ENCODE measurements at regions not wholly inside any gene's neighbourhood (a gene's known extent, or its start where the extent isn't known, plus 50 kb on each side); places are given as distances from the start of the nearest gene placed in this dataset.
A peak's percentile ranks its signal among the peaks of the same experiment; 100 is the strongest.

DNA sequence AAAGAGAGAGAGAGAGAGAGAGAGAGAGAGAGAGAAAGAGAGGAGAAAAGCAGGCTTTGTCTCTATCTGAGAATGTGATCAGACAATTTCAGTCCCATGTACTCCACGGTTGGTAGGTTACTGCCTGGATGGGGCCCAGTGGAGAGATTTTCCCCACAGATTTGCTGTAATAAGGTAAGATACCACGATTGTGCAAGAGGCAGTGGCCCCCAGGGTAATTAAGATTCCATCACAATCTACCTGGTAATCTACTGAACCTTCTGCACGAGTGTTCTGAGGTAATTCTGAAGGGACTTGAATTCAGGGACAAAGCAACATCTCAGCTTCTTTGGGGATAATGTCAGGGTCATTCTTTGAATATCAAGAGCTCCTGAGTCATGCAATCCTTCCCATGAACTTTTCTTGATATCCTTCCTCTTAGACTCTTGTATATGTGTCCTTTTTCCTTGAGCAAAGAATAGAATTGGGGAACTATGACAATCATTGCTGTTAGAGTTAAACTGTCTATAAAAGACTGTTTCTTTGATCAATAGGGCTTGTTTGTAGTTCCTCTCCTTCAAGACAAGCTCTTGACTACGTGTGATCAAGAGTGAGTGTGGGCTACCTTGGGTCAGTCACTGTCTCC is 306.6 kb downstream of the MAF start:
- DNase-seq, result no peak

GRCh38 chr16:79288066-79288465 is 312.5 kb downstream of the MAF start:
- no peak for DNase-seq

GRCh38 chr16:79287424-79287917 is 313.1 kb downstream of the MAF start:
- no peak for DNase-seq

DNA sequence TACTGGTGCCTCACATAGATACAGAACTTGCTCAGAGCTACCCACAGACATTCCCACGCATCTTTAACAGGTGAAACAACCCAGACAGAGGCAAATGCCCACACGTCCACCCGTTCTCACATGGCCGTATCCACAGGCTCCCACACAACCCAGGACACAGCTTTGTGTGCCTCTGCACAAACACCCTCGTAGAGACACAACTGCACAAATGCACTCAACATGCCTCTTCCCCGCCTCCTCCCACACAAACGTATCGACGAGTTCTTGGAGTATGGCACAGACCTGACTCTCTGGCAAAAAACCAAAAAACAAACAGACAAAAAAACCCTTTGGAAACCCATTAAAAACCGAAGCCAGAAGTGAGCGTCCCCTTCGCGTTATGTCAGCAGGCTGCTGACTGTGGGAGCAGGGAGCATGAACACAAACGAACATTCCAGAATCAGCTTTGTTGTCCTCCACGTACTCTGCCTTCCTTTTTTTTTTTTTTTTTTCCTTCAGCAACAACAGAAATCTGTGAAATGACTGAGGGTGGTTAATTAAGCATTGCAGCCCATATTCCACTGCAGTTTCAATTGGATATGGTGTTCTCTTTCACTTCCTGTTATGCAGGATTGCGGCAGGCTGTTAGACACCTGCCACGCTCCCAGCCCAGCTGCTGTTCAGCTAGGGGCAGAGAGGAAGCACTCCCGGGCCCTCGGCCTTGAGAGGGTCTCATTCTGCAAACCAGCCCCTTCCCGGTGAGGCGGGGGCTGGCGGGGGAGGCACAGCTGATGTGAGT is 313.7 kb downstream of the MAF start:
- peak in 1 of 2 donors; percentile 12 for DNase-seq

- no peak for DNase-seq
These were observed 315.8 kb downstream of the MAF start for GRCh38 chr16:79284766-79285165.

- DNase-seq, result no peak
These were observed 317.0 kb downstream of the MAF start for GRCh38 chr16:79283578-79283977.

DNA sequence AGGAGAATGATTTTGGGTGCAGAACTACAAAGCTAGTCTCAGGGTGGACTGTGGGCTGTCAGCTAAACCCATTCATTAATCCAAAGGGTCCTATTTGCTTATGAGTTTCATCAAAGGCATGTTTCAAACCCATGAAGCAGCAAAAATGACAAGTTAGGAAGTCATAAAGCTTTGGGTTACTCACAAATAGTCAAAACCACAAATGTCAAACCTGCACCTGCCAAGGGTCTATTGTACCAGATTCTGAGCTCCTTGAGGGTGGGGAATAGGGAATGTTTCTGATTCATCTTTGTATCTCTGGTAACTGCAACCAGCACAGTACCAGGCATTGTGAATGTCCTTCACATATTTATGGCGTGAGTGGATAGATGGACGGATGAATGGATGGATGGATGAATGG is 317.7 kb downstream of the MAF start:
- DNase-seq, result no peak

- DNase-seq, result peak; percentile 53 to 59
These were observed 322.0 kb downstream of the MAF start for GRCh38 chr16:79278506-79278905.

DNA sequence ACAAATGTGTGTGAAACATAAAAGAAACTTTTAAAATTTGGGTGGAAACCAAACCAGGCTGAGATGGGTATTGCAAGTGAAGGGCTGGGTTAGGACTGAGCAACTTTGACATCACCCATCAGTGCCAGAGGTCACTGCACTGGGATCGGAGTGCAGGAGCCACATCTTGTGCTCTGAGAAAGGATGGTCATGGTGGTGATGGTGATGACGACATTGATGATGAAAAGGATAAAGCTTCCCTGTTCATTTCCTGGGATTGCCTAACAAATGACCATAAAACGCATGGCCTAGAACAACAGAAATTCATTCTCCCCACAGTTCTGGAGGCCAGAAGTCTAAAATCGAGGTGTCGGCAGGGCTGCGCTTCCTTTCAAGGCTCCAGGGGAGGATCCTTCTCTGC is 324.0 kb downstream of the MAF start:
- DNase-seq, result no peak

DNA sequence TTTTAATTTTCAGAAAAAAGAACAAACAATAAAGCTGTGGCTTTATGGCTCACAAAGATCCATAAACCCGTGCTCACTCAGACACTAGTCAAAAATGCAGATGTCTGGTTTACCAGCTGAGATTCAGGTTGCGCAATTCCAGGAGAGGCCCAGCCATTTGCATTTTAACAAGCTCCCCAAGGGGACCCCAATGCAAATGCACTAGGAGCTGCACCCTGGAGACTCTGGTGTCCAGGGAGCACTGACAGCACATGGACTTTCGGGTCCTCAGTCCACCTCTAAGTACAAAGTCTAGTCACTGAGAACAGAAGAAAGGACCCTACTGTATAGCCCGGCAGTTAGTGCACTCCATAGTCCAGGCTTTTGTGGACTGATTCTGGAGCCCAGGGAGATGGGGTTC is 326.3 kb downstream of the MAF start:
- no peak for DNase-seq

DNA sequence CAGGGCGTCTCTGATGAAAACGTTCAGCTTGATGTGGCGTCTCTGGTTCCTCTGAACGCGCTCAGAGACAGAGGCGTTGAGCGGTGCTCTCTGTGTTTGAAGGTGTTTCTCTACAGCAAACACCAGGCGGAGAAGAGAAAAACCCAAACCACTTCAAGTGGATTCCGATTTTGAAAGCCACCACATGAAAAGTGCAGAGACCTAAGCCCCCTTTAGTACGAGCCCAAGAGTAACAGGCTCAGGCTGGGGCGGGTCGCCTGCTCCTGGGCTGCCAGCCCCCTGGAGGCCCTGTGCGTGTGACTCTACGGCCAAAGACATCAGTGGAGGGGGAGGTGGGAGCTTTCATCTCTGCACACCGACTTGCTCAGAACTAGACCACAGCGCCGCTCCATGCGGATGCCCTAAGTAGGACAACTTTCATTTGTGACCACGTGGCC is 328.4 kb downstream of the MAF start:
- peak; percentile 51 to 64 for DNase-seq

DNA sequence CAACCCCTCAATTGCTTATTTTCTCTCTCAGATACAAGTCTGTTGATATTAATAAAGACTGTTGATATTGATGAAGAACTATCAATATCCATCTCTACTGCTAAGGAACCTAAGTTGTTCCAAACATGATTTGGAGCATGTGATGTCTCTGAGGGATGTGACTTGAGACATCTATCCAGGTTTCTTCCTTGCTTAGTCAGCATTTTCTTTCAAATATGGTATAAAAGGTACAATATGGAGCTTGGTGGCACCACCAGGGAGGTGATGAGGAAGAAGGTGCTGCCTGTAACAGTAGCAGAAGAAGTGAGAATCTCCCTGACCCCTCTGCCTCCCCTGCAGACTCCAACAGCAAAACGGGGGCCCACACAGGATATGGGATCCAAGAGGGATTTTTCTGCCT is 329.0 kb downstream of the MAF start:
- DNase-seq, result no peak

- no peak for DNase-seq
These were observed 330.5 kb downstream of the MAF start for GRCh38 chr16:79270011-79270410.

DNA sequence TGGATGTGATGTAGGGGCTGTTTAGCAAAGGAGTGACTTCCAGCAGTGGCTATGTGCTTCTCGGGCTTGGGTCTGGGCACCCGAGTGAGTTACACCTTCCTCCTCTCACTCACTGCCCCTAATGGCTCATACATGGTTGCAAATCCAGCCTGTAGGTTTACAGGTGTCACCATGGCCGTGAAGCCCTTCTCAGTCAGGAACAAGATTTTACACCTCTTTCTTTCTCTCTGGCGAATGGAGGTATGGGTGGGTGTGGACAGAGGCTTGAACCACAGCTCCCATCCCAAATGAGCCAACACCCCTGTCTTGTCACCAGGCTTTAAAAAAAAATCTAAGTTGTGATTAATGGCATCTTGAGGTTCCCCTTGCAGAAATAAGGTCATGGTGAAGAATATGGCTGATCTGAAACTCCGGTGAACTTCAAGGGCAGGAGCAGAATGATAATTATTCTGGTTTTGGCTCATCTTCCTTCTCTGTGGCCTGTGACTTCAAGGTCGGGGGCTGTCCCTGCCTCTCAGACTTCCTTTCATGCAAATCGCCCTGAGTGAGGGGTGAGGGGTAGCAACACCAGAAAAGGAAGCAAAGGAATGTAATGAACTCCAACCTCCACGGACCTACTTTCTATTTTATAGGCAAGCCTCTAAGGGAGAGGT is 331.2 kb downstream of the MAF start:
- peak; percentile 42 to 46 for DNase-seq

DNA sequence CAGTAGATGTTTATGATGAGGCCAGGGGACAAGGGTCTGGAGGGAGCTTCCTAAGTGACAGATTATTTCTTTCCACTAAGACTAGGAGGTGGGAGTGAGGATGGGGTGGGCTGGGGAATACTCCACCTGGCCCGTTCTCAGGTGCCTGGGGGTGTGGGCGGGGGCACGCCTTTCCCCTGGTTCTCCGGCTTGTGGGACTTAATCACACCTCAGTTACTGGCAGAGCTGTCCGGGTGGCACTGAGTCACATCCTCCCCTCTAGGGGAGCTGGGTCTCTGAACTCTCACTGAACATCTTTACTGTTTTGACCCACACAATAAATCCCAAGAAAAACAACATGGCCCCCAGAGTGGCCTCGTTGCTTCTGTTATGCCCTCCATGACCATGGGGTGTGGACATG is 332.8 kb downstream of the MAF start:
- peak; percentile 50 to 63 for DNase-seq

DNA sequence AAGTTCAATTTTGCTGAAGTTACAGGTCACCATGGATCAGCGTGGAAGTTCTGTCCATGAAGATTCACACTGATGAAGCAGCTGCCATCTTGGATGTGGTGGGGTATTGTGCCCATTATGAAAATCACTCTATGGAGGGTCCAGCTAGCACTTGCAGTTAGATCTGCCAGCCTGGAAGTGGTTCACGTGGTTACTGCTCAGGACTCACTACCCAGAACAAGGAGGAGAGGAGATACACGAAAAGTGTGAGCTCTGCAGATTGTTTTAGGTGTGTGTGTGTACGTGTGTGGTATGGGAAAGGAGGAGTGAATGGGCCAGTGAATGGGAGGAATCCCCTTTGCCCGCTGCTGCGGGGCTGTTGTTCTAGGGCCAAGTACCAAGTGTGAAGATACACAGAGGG is 333.4 kb downstream of the MAF start:
- no peak for DNase-seq

DNA sequence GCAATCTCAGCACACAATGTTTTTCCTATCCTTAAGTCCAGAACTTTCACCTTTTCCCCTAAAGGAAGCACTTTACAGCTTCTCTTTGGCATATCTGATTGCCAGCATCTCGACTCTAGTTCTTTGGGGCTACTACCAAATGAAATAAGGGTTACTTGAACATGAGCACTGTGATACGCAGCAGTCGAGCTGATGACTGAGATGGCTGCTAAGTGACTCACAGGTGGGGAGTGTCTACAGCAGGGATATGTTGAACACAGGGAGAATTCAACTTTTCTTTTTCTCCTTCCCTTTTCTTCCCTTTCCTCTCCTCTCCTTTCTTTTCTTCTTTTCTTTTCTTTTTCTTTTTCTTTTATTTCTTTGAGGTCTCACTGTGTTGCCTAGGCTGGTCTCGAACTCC is 334.8 kb downstream of the MAF start:
- DNase-seq, result no peak

DNA sequence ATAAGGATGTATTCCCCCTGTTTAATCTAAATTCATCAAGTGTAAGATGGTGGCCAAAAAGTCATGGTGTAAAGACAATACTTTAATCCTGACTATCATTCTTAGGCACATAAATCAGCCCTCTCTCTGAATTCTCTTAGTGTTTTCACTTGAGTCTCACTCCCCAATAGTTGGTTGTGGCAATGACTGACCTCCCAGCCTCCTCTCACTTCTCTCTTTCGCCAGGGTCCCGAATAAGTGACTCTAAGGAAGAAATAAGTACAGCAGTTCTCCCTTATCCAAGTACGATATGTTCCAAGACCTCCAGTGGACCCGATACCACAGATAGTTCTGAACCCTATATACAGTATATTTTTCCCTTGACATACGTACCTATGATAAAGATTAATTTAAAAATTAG is 335.3 kb downstream of the MAF start:
- no peak for DNase-seq

DNA sequence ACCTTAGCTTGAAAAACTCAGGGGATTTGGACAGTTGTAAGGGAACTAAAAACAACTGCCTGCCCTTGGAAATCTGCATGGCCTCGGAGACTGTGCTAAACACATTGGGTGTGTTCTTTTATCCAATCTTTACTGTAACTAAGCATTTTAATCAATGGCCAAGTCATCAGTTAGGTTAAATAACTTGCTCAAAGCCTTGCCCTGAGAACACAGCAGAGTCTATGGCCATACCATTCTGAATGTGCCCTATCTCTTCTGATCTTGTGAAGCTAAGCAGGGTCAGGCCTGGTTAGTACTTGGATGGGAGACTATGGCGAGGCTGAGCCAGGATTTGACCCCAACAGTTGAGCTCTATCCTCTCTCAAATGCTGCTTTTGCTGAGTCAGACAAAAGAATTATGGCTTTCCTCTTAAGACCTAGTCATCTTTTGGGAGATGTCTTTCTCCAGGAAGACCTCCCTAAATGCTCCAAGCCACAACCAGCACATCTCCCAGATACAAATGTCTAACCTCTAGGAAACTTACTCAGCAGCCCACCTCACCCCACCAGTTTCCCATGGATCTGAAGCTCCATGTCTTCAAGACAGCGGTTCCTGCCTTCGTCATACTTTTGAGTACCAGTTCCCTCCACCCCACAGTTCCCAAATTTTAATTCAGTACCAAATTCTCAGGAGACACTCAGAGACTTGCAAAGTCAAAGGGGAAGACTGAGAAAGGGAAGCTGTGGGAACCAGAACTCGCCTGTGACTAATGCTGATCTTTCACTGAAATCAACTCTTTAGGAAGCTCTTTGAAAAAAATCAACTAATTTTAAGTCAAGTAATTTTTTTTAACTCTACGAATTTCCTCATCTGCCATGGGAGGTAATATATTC is 336.1 kb downstream of the MAF start:
- no peak for DNase-seq

DNA sequence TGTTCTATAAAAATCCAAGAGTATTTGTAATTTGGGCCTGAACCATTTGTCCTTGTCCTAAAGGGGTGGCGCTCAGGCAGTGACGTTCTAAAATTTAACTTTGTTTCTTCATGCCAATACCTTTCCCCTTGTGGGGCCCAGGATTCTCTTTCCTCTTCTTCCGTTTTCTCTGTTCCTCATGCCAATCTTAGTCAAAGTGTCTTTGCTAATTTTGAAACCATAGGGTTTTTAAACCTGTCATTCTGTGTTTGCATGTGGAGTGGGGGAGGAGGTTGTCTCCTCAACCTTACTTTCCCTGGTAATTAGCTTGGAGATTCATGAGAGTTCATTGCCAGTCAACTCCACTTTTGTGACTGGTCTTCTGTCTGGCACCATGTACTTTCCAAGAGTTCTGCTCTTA is 337.1 kb downstream of the MAF start:
- no peak for DNase-seq
